Breast epithelium (tissue), 4 donors: ENCODE measurements at regions not wholly inside any gene's neighbourhood (a gene's known extent, or its start where the extent isn't known, plus 50 kb on each side); places are given as distances from the start of the nearest gene placed in this dataset.

Source experiments
- DNase-seq, 2 donors: peaks; one replicate each; pipeline ENCODE4 v3.0.0-alpha.2; 2019; ENCODE audit warnings: low spot score in 2 of 2
- H3K27ac ChIP-seq, 2 donors: fragments of 200-600 bp; sonication (generic) in 1 of 2; one replicate each; pipeline ENCODE4 v1.5.1; 2016 to 2019; ENCODE audit warnings: mild to moderate bottlenecking in 1 of 2
- H3K27me3 ChIP-seq, 2 donors: fragments of 200-600 bp; sonication (generic) in 1 of 2; one replicate each; pipeline versions ENCODE4 v1.5.1 to v1.6.0; 2017 to 2019; ENCODE audit warnings: control low read depth in 1 of 2, mild to moderate bottlenecking in 1 of 2
- H3K36me3 ChIP-seq: fragments of 200-600 bp; one replicate; pipeline ENCODE4 v1.5.1; 2019
- H3K4me1 ChIP-seq, 2 donors: fragments of 200-600 bp; sonication (generic); one replicate each; pipeline ENCODE4 v1.5.1; 2016 to 2019; ENCODE audit warnings: control low read depth in 1 of 2
- H3K4me3 ChIP-seq, 3 donors: fragments of 200-600 bp; sonication (generic); 1 replicate in 2 of 3; 2 replicates in 1 of 3; pipeline ENCODE4 v1.5.1; 2016 to 2019; ENCODE audit warnings: mild to moderate bottlenecking in 3 of 3, moderate library complexity in 2 of 3
- H3K9me3 ChIP-seq, 2 donors: fragments of 200-600 bp; sonication (generic) in 1 of 2; one replicate each; pipeline ENCODE4 v1.5.1; 2016 to 2019; ENCODE audit warnings: control low read depth in 1 of 2
- POLR2A ChIP-seq: fragments of 450-650 bp; IDR thresholded peaks from one replicate; pipeline ENCODE4 v1.6.1; 2016; ENCODE audit warnings: antibody characterized with exemption, mild to moderate bottlenecking, moderate library complexity
- POLR2AphosphoS5 ChIP-seq, 3 donors: sonication (generic); formaldehyde crosslinking; IDR thresholded peaks; one replicate each; pipeline ENCODE4 v1.6.1; 2017; ENCODE audit warnings: antibody characterized with exemption in 3 of 3
- intact Hi-C: fragments of 100-400 bp; cut with DNase I; formaldehyde crosslinking; loops from one replicate; pipeline ENCODE4 v1.15.1; 2023; ENCODE audit warnings: low total_unique reads
- TF ChIP-seq, protein P1 (sequence below), 3 donors: fragments of 450-650 bp; IDR thresholded peaks; one replicate each; pipeline ENCODE4 v1.5.1; 2016 to 2017; ENCODE audit warnings: antibody characterized with exemption in 3 of 3, mild to moderate bottlenecking in 3 of 3, moderate library complexity in 3 of 3

DNA sequence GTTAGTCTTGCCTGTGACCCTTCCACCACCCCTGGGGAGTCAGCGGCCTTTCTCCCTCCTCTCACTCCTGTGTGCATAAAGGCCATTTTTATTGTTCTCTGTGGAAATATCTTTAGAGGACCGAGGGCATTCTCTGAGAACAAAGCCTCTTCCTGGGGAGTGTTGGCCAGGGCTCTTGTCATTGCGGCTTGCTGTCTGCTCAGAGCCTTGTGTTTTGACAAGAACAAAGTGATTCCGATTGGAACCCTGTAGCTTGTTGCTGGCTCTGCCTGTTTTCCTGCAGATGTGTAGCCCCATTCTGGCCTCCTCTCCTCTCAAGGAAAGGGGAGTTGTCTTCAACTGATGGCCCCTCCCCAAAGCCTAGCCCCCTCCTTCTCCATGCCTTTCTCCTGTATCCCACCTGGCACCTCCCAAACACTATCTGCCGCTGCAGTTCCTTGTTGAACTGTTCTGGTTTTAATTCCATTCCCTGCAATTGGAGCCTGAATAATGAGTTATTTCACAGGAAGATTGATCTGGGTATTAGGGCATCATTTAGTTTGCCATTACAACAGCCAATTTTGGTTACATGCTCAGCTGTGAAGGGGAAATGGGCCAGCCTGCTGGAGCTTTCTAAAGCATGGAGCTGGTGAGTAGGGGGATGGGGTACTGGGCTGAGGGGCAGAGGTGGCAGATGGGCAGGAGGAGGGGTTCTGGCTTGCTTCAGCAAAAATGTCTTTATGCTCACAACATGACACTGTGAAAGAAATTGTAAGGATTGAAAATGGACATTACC lies 252.5 kb downstream of the LRFN2 start:
- intact Hi-C loops: no loop called here
- H3K27me3 ChIP-seq: peaks cover 0 to 15% of the 10 kb centered on the region in 2 donors
- DNase-seq: no peak

DNA sequence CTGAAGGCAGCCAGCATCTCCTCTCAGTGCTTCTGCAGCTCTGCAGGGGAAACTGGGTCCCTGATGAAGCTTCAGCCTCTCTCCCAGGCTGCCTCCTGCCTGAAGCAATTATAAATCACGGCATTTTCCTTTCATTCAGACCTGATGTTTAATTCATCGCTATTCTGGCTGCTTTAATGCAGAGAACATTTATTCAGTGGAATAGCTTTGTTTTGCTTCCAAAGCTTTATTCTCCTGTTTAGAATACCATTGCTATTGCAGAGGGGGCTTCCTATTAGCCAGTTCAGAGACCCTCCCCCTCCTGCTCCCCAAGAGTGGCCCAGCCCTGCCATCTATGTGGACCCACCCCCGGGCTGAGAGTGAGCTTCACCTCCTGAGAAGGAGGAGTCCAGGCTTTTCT lies 255.6 kb downstream of the LRFN2 start:
- TF ChIP-seq POLR2A (no peak), POLR2AphosphoS5 (IDR thresholded peaks at IDR 0.05) (no peak)
- TF ChIP-seq, protein P1, sequence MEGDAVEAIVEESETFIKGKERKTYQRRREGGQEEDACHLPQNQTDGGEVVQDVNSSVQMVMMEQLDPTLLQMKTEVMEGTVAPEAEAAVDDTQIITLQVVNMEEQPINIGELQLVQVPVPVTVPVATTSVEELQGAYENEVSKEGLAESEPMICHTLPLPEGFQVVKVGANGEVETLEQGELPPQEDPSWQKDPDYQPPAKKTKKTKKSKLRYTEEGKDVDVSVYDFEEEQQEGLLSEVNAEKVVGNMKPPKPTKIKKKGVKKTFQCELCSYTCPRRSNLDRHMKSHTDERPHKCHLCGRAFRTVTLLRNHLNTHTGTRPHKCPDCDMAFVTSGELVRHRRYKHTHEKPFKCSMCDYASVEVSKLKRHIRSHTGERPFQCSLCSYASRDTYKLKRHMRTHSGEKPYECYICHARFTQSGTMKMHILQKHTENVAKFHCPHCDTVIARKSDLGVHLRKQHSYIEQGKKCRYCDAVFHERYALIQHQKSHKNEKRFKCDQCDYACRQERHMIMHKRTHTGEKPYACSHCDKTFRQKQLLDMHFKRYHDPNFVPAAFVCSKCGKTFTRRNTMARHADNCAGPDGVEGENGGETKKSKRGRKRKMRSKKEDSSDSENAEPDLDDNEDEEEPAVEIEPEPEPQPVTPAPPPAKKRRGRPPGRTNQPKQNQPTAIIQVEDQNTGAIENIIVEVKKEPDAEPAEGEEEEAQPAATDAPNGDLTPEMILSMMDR (IDR thresholded peaks at IDR 0.05): no peak
- Histone ChIP-seq H3K27me3 (peaks cover 0 to 10% of the 10 kb centered on the region in 2 donors), H3K4me1 (no peaks in the 10 kb centered on the region), H3K36me3 (no peaks in the 10 kb centered on the region), H3K4me3 (no peak overlapping the region), H3K9me3 (no peaks in the 10 kb centered on the region), H3K27ac (no peak overlapping the region)
- no peak for DNase-seq
- intact Hi-C loops: no loop called here

More for the DNA sequence above, 252.5 kb downstream of the LRFN2 start:
- H3K4me1 ChIP-seq: no peaks in the 10 kb centered on the region
- no peaks in the 10 kb centered on the region for H3K9me3 ChIP-seq
- no peak for TF ChIP-seq POLR2AphosphoS5 (IDR thresholded peaks at IDR 0.05)
- TF ChIP-seq POLR2A: no peak
- TF ChIP-seq, protein P1 (IDR thresholded peaks at IDR 0.05): no peak
- H3K36me3 ChIP-seq: no peaks in the 10 kb centered on the region
- no peak overlapping the region for H3K27ac ChIP-seq
- H3K4me3 ChIP-seq: no peak overlapping the region

DNA sequence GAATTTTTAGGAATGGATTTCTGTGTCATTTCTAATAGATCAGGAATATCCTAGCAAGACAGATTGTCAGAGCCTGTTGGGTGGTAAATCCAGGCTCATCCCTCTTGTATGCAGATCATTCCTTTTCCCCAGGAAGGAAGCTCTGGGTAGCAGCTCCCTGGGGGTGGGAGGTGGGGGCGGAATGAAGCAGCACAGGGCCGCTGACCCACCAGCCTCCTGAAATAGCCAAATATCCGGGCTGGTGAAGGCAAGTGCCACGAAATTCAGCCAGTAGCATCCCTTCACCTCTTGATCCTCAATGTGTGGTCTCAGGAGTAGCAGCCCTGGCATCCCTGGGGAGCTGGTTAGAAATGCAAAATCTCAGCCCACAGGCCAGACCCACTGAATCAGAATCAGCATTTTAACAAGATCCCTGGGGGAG lies 256.9 kb downstream of the LRFN2 start:
- no peaks in the 10 kb centered on the region for H3K36me3 ChIP-seq
- intact Hi-C loops: loop anchor here (1.0 kb wide), 1 partner anchor 24 kb away; no protein-coding TSS in a partner anchor
- no peaks in the 10 kb centered on the region for H3K4me1 ChIP-seq
- H3K9me3 ChIP-seq: no peaks in the 10 kb centered on the region
- DNase-seq: no peak
- H3K27me3 ChIP-seq: peaks cover 0 to 9% of the 10 kb centered on the region in 2 donors
- H3K27ac ChIP-seq: no peak overlapping the region
- no peak overlapping the region for H3K4me3 ChIP-seq
- TF ChIP-seq, protein P1 (IDR thresholded peaks at IDR 0.05): no peak
- no peak for TF ChIP-seq POLR2A
- no peak for TF ChIP-seq POLR2AphosphoS5 (IDR thresholded peaks at IDR 0.05)

DNA sequence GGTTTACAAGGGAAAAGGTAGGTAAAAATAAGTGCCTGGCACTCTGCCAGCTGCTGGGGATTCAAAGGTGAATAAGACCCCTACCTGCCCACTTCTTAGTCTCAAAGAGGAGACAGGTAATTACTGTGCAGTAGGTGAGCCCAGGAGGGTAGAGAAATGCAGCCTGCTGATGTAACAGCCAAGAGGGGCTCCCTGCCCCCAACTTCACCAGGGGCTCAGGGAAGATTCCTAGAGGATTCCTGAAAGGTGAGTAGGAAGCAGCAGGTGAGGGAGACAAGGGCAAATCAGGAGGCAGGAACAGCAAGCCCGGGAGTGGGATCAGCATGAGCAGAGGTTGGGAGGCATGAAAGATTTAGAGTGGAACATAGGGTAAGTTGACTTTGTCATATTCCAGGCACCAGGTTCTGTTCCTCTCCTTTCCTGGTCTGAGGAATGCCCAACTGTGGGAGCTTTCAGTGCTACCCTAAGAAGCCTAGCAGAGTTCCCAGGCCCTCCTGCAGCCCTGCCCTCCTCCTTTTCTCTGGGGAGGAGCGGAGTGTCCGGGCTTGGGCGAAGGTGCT lies 258.1 kb downstream of the LRFN2 start:
- Histone ChIP-seq H3K27ac (no peak overlapping the region), H3K27me3 (no peaks in the 10 kb centered on the region), H3K36me3 (no peaks in the 10 kb centered on the region), H3K9me3 (no peaks in the 10 kb centered on the region), H3K4me3 (no peak overlapping the region), H3K4me1 (no peaks in the 10 kb centered on the region)
- intact Hi-C loops: no loop called here
- DNase-seq: no peak
- TF ChIP-seq POLR2AphosphoS5 (IDR thresholded peaks at IDR 0.05): no peak
- TF ChIP-seq, protein P1 (IDR thresholded peaks at IDR 0.05): no peak
- TF ChIP-seq POLR2A: no peak

- TF ChIP-seq, protein P1 (IDR thresholded peaks at IDR 0.05): peak in 2 of 3 donors; percentile 71 to 90
- no peak for TF ChIP-seq POLR2AphosphoS5 (IDR thresholded peaks at IDR 0.05)
- peak; percentile 50 to 63 for DNase-seq
- H3K27ac ChIP-seq: no peak overlapping the region
- intact Hi-C loops: no loop called here
- no peaks in the 10 kb centered on the region for H3K4me1 ChIP-seq
- no peaks in the 10 kb centered on the region for H3K36me3 ChIP-seq
- H3K4me3 ChIP-seq: no peak overlapping the region
- no peaks in the 10 kb centered on the region for H3K27me3 ChIP-seq
- H3K9me3 ChIP-seq: no peaks in the 10 kb centered on the region
These were observed 258.7 kb downstream of the LRFN2 start for GRCh38 chr6:40328386-40328985.
